HepG2 (cell line): ENCODE measurements at regions not wholly inside any gene's neighbourhood (a gene's known extent, or its start where the extent isn't known, plus 50 kb on each side); places are given as distances from the start of the nearest gene placed in this dataset.

Source experiments
- ATAC-seq: fragments of 200-7000 bp; cut with Tn5 transposase; 3 replicates; pipeline ENCODE4 v1.9.1; 2020; ENCODE audit warnings: mild to moderate bottlenecking, moderate library complexity
- BruUV-seq: library from RNA; stranded (reverse); fragments of 400-500 nt; replicated peaks from 2 replicates; lab custom pipeline; 2021; lab: Mats Ljungman, UMichigan
- CTCF ChIA-PET: fragments of 300-600 bp; formaldehyde crosslinking; extraction: SDS; loops from one replicate; lab custom pipeline; 2021; ENCODE audit warnings: low total read pairs, inconsistent platforms, low intra/inter-chr PET ratio; lab: Yijun Ruan, JAX
- POLR2A ChIA-PET: fragments of 350-600 bp; sonication (Branson Sonifier 250); formaldehyde crosslinking; loops from one replicate; lab custom pipeline; 2020; ENCODE audit warnings: antibody characterized with exemption, inconsistent platforms; lab: Yijun Ruan, JAX
- DNase-seq: peaks from one replicate; pipeline ENCODE4 v3.0.0-alpha.2; 2015; ENCODE audit warnings: low spot score
- FAIRE-seq: peaks from 3 replicates; lab custom pipeline; 2011; peaks lifted over from hg19 to GRCh38; lab: Jason Lieb, UNC
- H2AFZ ChIP-seq: one replicate; pipeline ENCODE4 v1.6.1; 2011; ENCODE audit warnings: low read length, inconsistent platforms
- H3K27ac ChIP-seq: fragments of 300-600 bp; 3 replicates; pipeline ENCODE4 v1.8.0; 2011; ENCODE audit warnings: mixed run types, mild to moderate bottlenecking, mixed read lengths, low read length, inconsistent platforms; ENCODE audit not compliant: insufficient read depth; ENCODE audit errors: extremely low read length
- H3K27me3 ChIP-seq, 2 experiments: fragments of 200-600 bp in 1 of 2; 2 replicates in 1 of 2; 3 replicates in 1 of 2; pipeline versions ENCODE4 v1.6.0 to v1.8.0; 2011; ENCODE audit warnings: low read length in 2 of 2, mild to moderate bottlenecking in 2 of 2, moderate library complexity in 2 of 2, inconsistent platforms in 1 of 2; ENCODE audit not compliant: insufficient read depth in 2 of 2, control insufficient read depth in 1 of 2
- H3K36me3 ChIP-seq, 2 experiments: fragments of 200-600 bp in 1 of 2; replicated peaks in 1 of 2; 2 replicates in 1 of 2; 3 replicates in 1 of 2; pipeline versions ENCODE4 v1.5.1 to v1.8.0; 2011; ENCODE audit warnings: low read length in 2 of 2, inconsistent platforms in 1 of 2; ENCODE audit not compliant: insufficient read depth in 2 of 2, control insufficient read depth in 1 of 2
- H3K4me1 ChIP-seq: 2 replicates; pipeline ENCODE4 v1.5.1; 2012; ENCODE audit warnings: low read length, inconsistent platforms; ENCODE audit not compliant: insufficient read depth
- H3K4me2 ChIP-seq: 2 replicates; pipeline ENCODE4 v1.6.0; 2011; ENCODE audit warnings: low read depth, low read length, inconsistent platforms
- H3K4me3 ChIP-seq, 3 experiments: fragments of 200-600 bp in 1 of 3; sonication (generic), shearing (Covaris generic) in 1 of 3; replicated peaks in 1 of 3; 2 replicates each; pipeline ENCODE4 v1.5.1; 2011 to 2016; ENCODE audit warnings: low read length in 3 of 3, inconsistent platforms in 2 of 3, low read depth in 2 of 3, mild to moderate bottlenecking in 2 of 3, control low read depth in 1 of 3, mixed read lengths in 1 of 3; ENCODE audit not compliant: insufficient read depth in 1 of 3
- H3K79me2 ChIP-seq: one replicate; pipeline ENCODE4 v1.6.1; 2011; ENCODE audit warnings: low read length, inconsistent platforms; ENCODE audit not compliant: insufficient read depth
- H3K9ac ChIP-seq: 2 replicates; pipeline ENCODE4 v1.6.0; 2011; ENCODE audit warnings: mild to moderate bottlenecking, low read depth, low read length, inconsistent platforms; ENCODE audit not compliant: insufficient read depth
- H3K9me3 ChIP-seq: 2 replicates; pipeline ENCODE4 v1.5.1; 2012; ENCODE audit warnings: mild to moderate bottlenecking, low read length
- H4K20me1 ChIP-seq: 2 replicates; pipeline ENCODE4 v1.6.0; 2011; ENCODE audit warnings: inconsistent platforms, mild to moderate bottlenecking, low read length, moderate library complexity; ENCODE audit not compliant: insufficient read depth
- CEBPB ChIP-seq: IDR thresholded peaks from 2 replicates; pipeline ENCODE4 v1.6.1; 2011; ENCODE audit warnings: low read depth, low read length, improper control_type of control experiment, borderline replicate concordance
- CEBPG ChIP-seq: IDR thresholded peaks from 2 replicates; pipeline ENCODE4 v1.6.1; 2016
- FOSL2 ChIP-seq: sonication (generic); formaldehyde crosslinking; IDR thresholded peaks from 2 replicates; pipeline ENCODE4 v1.4.0; 2020; ENCODE audit warnings: missing genetic modification reagents
- GATAD2A ChIP-seq: IDR thresholded peaks from 2 replicates; pipeline ENCODE4 v1.6.1; 2016
- NR3C1 ChIP-seq: sonication (generic); formaldehyde crosslinking; IDR thresholded peaks from 2 replicates; pipeline ENCODE4 v1.4.0; 2020; ENCODE audit warnings: missing genetic modification reagents
- RBAK ChIP-seq: sonication (generic); formaldehyde crosslinking; IDR thresholded peaks from 2 replicates; pipeline ENCODE4 v1.5.1; 2020; ENCODE audit warnings: mild to moderate bottlenecking, missing genetic modification reagents
- ZBTB33 ChIP-seq: sonication (generic); formaldehyde crosslinking; IDR thresholded peaks from 2 replicates; pipeline ENCODE4 v1.4.0; 2020; ENCODE audit warnings: missing genetic modification reagents
- ZBTB38 ChIP-seq: sonication (generic); formaldehyde crosslinking; IDR thresholded peaks from 2 replicates; pipeline ENCODE4 v1.5.1; 2020; ENCODE audit warnings: mild to moderate bottlenecking, missing genetic modification reagents
- ZSCAN20 ChIP-seq: sonication (generic); formaldehyde crosslinking; IDR thresholded peaks from 2 replicates; pipeline ENCODE4 v1.4.0; 2020; ENCODE audit warnings: missing genetic modification reagents, mild to moderate bottlenecking, borderline replicate concordance
- WGBS: methylation state at CpG from one replicate; pipeline ENCODE4 v1.1.6; 2017; ENCODE audit warnings: low lambda C conversion rate; 5-methylcytosine and 5-hydroxymethylcytosine counted together
- in situ Hi-C: cut with HindIII; loops from 2 replicates; pipeline ENCODE4 v1.10.0; 2017; ENCODE audit warnings: low pct_unique_long_range_greater_than_20kb; ENCODE audit not compliant: extremely low pct_ligation_motif_present
- intact Hi-C: fragments of 100-400 bp; cut with micrococcal nuclease; formaldehyde crosslinking; loops from one replicate; pipeline ENCODE4 v1.10.0; 2022; ENCODE audit not compliant: unreplicated experiment

GRCh38 chr5:116763987-116764866 is 189.6 kb upstream of the SEMA6A start:
- H3K27me3 ChIP-seq, result no peaks in the 10 kb centered on the region
- H3K9ac ChIP-seq, result no peak overlapping the region
- no peaks in the 10 kb centered on the region for H4K20me1 ChIP-seq
- H3K27ac ChIP-seq, result no peak overlapping the region
- no TSS peak for BruUV-seq
- H3K36me3 ChIP-seq, result no peaks in the 10 kb centered on the region
- TF ChIP-seq ZBTB33 (CRISPR knock-in tag) (peak; percentile 68; the same call in 1 of the 2 replicates), ZBTB38 (CRISPR knock-in tag) (peak; percentile 49; the same call in 1 of the 2 replicates), CEBPB (peak; percentile 35; the same call in 1 of the 2 replicates), ZSCAN20 (no peak), NR3C1 (CRISPR knock-in tag) (no peak), CEBPG (CRISPR knock-in tag) (peak; percentile 41; the same call in 1 of the 2 replicates), GATAD2A (CRISPR knock-in tag) (0 out of 2 replicates have a peak, but pooled peaks have one; percentile 32), FOSL2 (CRISPR knock-in tag) (peak; percentile 32; the same call in 1 of the 2 replicates), RBAK (0 out of 2 replicates have a peak, but pooled peaks have one; percentile 29)
- WGBS, result 88% methylated on average over 19 of the region's 19 CpGs
- ATAC-seq (no peak), DNase-seq (no peak), FAIRE-seq (no peak)
- ChIA-PET POLR2A (interaction anchor here (1.0 kb wide), 1 partner anchor 100 kb away, joined by 3 read pairs; no protein-coding TSS in a partner anchor), CTCF (no interaction called here)
- intact Hi-C loops (loop anchor here (10.0 kb wide), 4 partner anchors 101 to 629 kb away; partner anchors contain the start of gene SEMA6A), in situ Hi-C loops (loop anchor here (10.0 kb wide), 1 partner anchor 101 kb away; no protein-coding TSS in a partner anchor)
- no peak overlapping the region for H3K4me3 ChIP-seq
- H3K9me3 ChIP-seq, result no peaks in the 10 kb centered on the region
- H3K79me2 ChIP-seq, result no peaks in the 10 kb centered on the region
- H3K4me1 ChIP-seq, result peaks cover 74% of the 10 kb centered on the region
- H2AFZ ChIP-seq, result no peak overlapping the region
- no peak overlapping the region for H3K4me2 ChIP-seq
